ENCODE measurements at regions not wholly inside any gene's neighbourhood (a gene's known extent, or its start where the extent isn't known, plus 50 kb on each side); places are given as distances from the start of the nearest gene placed in this dataset.

- TF ChIP-seq CTCF (IDR thresholded peaks at IDR 0.05): no peak
- TF ChIP-seq POLR2A (IDR thresholded peaks at IDR 0.05; ENCODE audit: low read depth): no peak
- no peak for TF ChIP-seq POLR2AphosphoS5 (IDR thresholded peaks at IDR 0.05)
- no peak for TF ChIP-seq EP300 (IDR thresholded peaks at IDR 0.05)
These were observed 56.7 kb upstream of the GUCA2B start for GRCh38 chr1:42096554-42096953.

All from esophagus muscularis mucosa (tissue), 4 donors.